GM23338 (cell line): ENCODE measurements at regions not wholly inside any gene's neighbourhood (a gene's known extent, or its start where the extent isn't known, plus 50 kb on each side); places are given as distances from the start of the nearest gene placed in this dataset.

Source experiments
- CREB1 ChIP-seq: fragments of 250-450 bp; sonication (Bioruptor Pico); IDR thresholded peaks from 2 replicates; pipeline ENCODE4 v1.5.0; 2020; ENCODE audit warnings: low read depth, mild to moderate bottlenecking, moderate library complexity
- EZH2 ChIP-seq: fragments of 200-600 bp; sonication (generic); IDR thresholded peaks from one replicate; pipeline ENCODE4 v1.8.0; 2017; ENCODE audit warnings: antibody characterized with exemption, mild to moderate bottlenecking, low read depth; ENCODE audit not compliant: unreplicated experiment
- EZH2phosphoT487 ChIP-seq: fragments of 200-600 bp; sonication (generic); IDR thresholded peaks from one replicate; pipeline ENCODE4 v1.8.1; 2018; ENCODE audit warnings: antibody characterized with exemption; ENCODE audit not compliant: unreplicated experiment
- POLR2AphosphoS5 ChIP-seq: IDR thresholded peaks from 2 replicates; pipeline ENCODE4 v1.6.1; 2016; ENCODE audit warnings: antibody characterized with exemption, low read depth

GRCh38 chr4:32254216-32254615 is 1534.0 kb downstream of the PCDH7 start:
- no peak for TF ChIP-seq POLR2AphosphoS5
- no peak for TF ChIP-seq EZH2phosphoT487
- no peak for TF ChIP-seq EZH2
- no peak for TF ChIP-seq CREB1 (CRISPR knock-in tag)
